Fibroblast of lung (primary cell): ENCODE measurements at regions not wholly inside any gene's neighbourhood (a gene's known extent, or its start where the extent isn't known, plus 50 kb on each side); places are given as distances from the start of the nearest gene placed in this dataset.

ENCODE experiments used
- DNase-seq, 2 donors: peaks; one replicate each; pipeline versions ENCODE4 v3.0.0 to v3.0.0-alpha.2; 2010; ENCODE audit warnings: low read depth in 2 of 2
- H2AFZ ChIP-seq: 2 replicates; pipeline ENCODE4 v1.5.1; 2012; ENCODE audit warnings: low read length, control low read depth, inconsistent platforms
- H3K27ac ChIP-seq: 2 replicates; pipeline ENCODE4 v1.5.1; 2011; ENCODE audit warnings: low read length, control low read depth; ENCODE audit not compliant: insufficient read depth
- H3K27me3 ChIP-seq: 2 replicates; pipeline ENCODE4 v1.5.1; 2011; ENCODE audit warnings: mild to moderate bottlenecking, low read length; ENCODE audit not compliant: control insufficient read depth, insufficient read depth
- H3K36me3 ChIP-seq: 2 replicates; pipeline ENCODE4 v1.5.1; 2011; ENCODE audit warnings: low read length; ENCODE audit not compliant: control insufficient read depth, insufficient read depth
- H3K4me1 ChIP-seq: 2 replicates; pipeline ENCODE4 v1.5.1; 2011; ENCODE audit warnings: low read length; ENCODE audit not compliant: control insufficient read depth, insufficient read depth; ENCODE audit errors: extremely low read depth
- H3K4me2 ChIP-seq: 2 replicates; pipeline ENCODE4 v1.5.1; 2011; ENCODE audit warnings: low read length, control low read depth; ENCODE audit not compliant: insufficient read depth; ENCODE audit errors: extremely low read depth
- H3K4me3 ChIP-seq, 4 experiments: fragments of 200-600 bp in 1 of 4; sonication (generic) in 1 of 4; replicated peaks in 1 of 4; 2 replicates each; pipeline ENCODE4 v1.5.1; 2011 to 2016; ENCODE audit warnings: low read length in 4 of 4, low read depth in 3 of 4, mild to moderate bottlenecking in 3 of 4, control low read depth in 2 of 4, inconsistent platforms in 1 of 4, mixed read lengths in 1 of 4; ENCODE audit not compliant: insufficient read depth in 1 of 4; ENCODE audit errors: control extremely low read depth in 1 of 4
- H3K79me2 ChIP-seq: 2 replicates; pipeline ENCODE4 v1.5.1; 2012; ENCODE audit warnings: mild to moderate bottlenecking, low read length, inconsistent platforms; ENCODE audit not compliant: control insufficient read depth, insufficient read depth
- H3K9ac ChIP-seq: 2 replicates; pipeline ENCODE4 v1.5.1; 2011; ENCODE audit warnings: mild to moderate bottlenecking, low read length, control low read depth; ENCODE audit not compliant: insufficient read depth
- H3K9me3 ChIP-seq: 2 replicates; pipeline ENCODE4 v1.5.1; 2012; ENCODE audit warnings: low read depth, low read length; ENCODE audit not compliant: control insufficient read depth, insufficient read depth
- H4K20me1 ChIP-seq: 2 replicates; pipeline ENCODE4 v1.5.1; 2011; ENCODE audit warnings: low read length; ENCODE audit not compliant: control insufficient read depth, insufficient read depth; ENCODE audit errors: extremely low read depth
- EZH2 ChIP-seq: IDR thresholded peaks from 2 replicates; pipeline ENCODE4 v1.5.1; 2012; ENCODE audit warnings: low read length, control low read depth, mild to moderate bottlenecking; ENCODE audit errors: missing control alignments
- TF ChIP-seq, protein P1 (sequence below), 2 donors: IDR thresholded peaks in 1 of 2; conservative IDR thresholded peaks in 1 of 2; 1 replicate in 1 of 2; 2 replicates in 1 of 2; pipeline ENCODE4 v1.5.1; 2011 to 2012; ENCODE audit warnings: low read length in 2 of 2, control low read depth in 1 of 2, inconsistent platforms in 1 of 2, low read depth in 1 of 2, mild to moderate bottlenecking in 1 of 2

DNA sequence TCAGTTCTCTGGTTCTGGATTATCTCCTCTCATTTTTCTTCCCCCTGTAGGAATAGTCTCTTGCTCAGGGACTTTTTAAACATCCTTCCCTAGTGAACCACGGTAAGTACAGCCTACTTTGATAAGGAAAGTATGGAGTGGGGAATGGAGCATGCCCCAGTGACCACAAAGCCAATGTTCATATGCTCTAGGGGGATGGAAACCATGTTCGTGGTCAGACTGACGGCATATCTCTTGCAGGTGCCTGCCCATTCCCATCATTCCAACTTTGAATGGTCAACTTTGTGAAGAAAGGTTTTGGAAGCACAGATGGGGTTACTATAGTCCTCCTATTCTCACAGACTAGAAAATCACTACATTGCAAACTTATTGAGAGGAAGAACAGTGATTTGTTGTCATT, 332.5 kb upstream of the NCAM1 start:
- no peaks in the 10 kb centered on the region for H3K27me3 ChIP-seq
- H3K4me3 ChIP-seq = no peak overlapping the region
- no peak overlapping the region for H3K4me2 ChIP-seq
- no peaks in the 10 kb centered on the region for H3K79me2 ChIP-seq
- no peak overlapping the region for H2AFZ ChIP-seq
- H3K4me1 ChIP-seq = no peaks in the 10 kb centered on the region
- no peak overlapping the region for H3K9ac ChIP-seq
- DNase-seq = peak in 1 of 2 donors; percentile 73
- H3K36me3 ChIP-seq = no peaks in the 10 kb centered on the region
- H3K27ac ChIP-seq = no peak overlapping the region
- H3K9me3 ChIP-seq = no peaks in the 10 kb centered on the region
- no peaks in the 10 kb centered on the region for H4K20me1 ChIP-seq
- no peak for TF ChIP-seq EZH2
- TF ChIP-seq, protein P1, sequence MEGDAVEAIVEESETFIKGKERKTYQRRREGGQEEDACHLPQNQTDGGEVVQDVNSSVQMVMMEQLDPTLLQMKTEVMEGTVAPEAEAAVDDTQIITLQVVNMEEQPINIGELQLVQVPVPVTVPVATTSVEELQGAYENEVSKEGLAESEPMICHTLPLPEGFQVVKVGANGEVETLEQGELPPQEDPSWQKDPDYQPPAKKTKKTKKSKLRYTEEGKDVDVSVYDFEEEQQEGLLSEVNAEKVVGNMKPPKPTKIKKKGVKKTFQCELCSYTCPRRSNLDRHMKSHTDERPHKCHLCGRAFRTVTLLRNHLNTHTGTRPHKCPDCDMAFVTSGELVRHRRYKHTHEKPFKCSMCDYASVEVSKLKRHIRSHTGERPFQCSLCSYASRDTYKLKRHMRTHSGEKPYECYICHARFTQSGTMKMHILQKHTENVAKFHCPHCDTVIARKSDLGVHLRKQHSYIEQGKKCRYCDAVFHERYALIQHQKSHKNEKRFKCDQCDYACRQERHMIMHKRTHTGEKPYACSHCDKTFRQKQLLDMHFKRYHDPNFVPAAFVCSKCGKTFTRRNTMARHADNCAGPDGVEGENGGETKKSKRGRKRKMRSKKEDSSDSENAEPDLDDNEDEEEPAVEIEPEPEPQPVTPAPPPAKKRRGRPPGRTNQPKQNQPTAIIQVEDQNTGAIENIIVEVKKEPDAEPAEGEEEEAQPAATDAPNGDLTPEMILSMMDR (conservative IDR thresholded peaks at IDR 0.05 in 1 of 2, IDR thresholded peaks at IDR 0.05 in 1 of 2; ENCODE audit: low read depth in 1 of 2, low read length in 2 of 2) = no peak

DNA sequence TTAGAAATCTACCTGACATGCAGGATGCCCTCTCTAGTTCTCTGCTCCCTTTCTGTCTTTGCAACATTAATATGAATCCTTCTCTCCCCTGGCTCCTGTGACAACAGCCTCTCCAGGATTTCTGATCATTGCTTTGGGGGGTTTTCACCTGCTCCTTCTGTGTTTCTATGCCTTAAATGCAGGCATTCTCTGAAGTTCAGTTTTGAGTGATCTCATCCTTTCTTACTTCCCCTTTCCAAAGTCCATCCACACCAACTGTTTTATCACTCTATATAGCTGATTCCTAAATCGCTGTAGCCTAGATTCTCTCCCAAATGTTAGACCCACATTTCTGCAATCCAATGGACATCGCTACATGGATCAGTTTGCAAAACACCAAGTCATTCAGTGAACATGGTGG, 330.7 kb upstream of the NCAM1 start:
- H2AFZ ChIP-seq = no peak overlapping the region
- no peak overlapping the region for H3K27ac ChIP-seq
- H3K9me3 ChIP-seq = no peaks in the 10 kb centered on the region
- no peak for TF ChIP-seq EZH2
- TF ChIP-seq, protein P1 (conservative IDR thresholded peaks at IDR 0.05 in 1 of 2, IDR thresholded peaks at IDR 0.05 in 1 of 2; ENCODE audit: low read depth in 1 of 2, low read length in 2 of 2) = no peak
- H3K79me2 ChIP-seq = no peaks in the 10 kb centered on the region
- no peaks in the 10 kb centered on the region for H3K27me3 ChIP-seq
- no peaks in the 10 kb centered on the region for H4K20me1 ChIP-seq
- H3K4me2 ChIP-seq = no peak overlapping the region
- H3K4me3 ChIP-seq = no peak overlapping the region
- no peaks in the 10 kb centered on the region for H3K4me1 ChIP-seq
- no peak for DNase-seq
- no peaks in the 10 kb centered on the region for H3K36me3 ChIP-seq
- no peak overlapping the region for H3K9ac ChIP-seq

DNA sequence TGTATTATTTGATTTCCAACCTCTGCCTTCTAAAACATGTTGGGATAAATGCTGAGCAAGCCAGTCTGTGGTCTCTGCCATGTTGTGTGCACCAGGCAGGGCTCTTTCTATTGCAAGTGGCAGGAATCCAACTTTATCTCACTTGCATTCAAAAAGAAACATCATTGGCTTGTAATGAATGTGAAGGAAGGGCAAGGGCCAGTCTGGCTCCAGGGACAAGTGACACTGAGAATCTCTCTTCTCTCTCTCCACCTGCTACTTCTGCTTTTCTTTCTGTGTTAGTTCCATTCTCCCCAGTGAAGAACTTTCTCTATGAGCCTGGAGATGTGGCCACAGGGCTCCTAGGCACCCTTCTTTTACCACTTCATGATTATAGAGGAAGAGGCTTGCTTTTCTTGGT, 329.9 kb upstream of the NCAM1 start:
- H2AFZ ChIP-seq = no peak overlapping the region
- H3K27ac ChIP-seq = no peak overlapping the region
- no peak for DNase-seq
- no peak overlapping the region for H3K4me2 ChIP-seq
- H3K79me2 ChIP-seq = no peaks in the 10 kb centered on the region
- no peaks in the 10 kb centered on the region for H4K20me1 ChIP-seq
- no peaks in the 10 kb centered on the region for H3K36me3 ChIP-seq
- H3K4me3 ChIP-seq = no peak overlapping the region
- H3K27me3 ChIP-seq = no peaks in the 10 kb centered on the region
- no peaks in the 10 kb centered on the region for H3K4me1 ChIP-seq
- TF ChIP-seq EZH2 = no peak
- TF ChIP-seq, protein P1 (conservative IDR thresholded peaks at IDR 0.05 in 1 of 2, IDR thresholded peaks at IDR 0.05 in 1 of 2; ENCODE audit: low read depth in 1 of 2, low read length in 2 of 2) = no peak
- H3K9me3 ChIP-seq = no peaks in the 10 kb centered on the region
- no peak overlapping the region for H3K9ac ChIP-seq
